ENCODE measurements at regions not wholly inside any gene's neighbourhood (a gene's known extent, or its start where the extent isn't known, plus 50 kb on each side); places are given as distances from the start of the nearest gene placed in this dataset.

- no peak for DNase-seq
These were observed 833.3 kb downstream of the CDH9 start for GRCh38 chr5:26205121-26205520.

- no peak for DNase-seq
These were observed 844.8 kb downstream of the CDH9 start for GRCh38 chr5:26193626-26194025.

GRCh38 chr5:26192486-26192885 lies 845.9 kb downstream of the CDH9 start:
- DNase-seq: no peak

- DNase-seq: no peak
These were observed 856.8 kb downstream of the CDH9 start for GRCh38 chr5:26181582-26181981.

- no peak for DNase-seq
These were observed 889.7 kb downstream of the CDH9 start for GRCh38 chr5:26148569-26149107.

GRCh38 chr5:26143259-26143658 lies 895.1 kb downstream of the CDH9 start:
- no peak for DNase-seq

GRCh38 chr5:26121338-26121737 lies 917.0 kb downstream of the CDH9 start:
- DNase-seq: peak; percentile 14

- no peak for DNase-seq
These were observed 934.2 kb downstream of the CDH9 start for GRCh38 chr5:26104175-26104574.

- no peak for DNase-seq
These were observed 978.2 kb downstream of the CDH9 start for GRCh38 chr5:26060212-26060611.

GRCh38 chr5:26054594-26054993 lies 983.8 kb downstream of the CDH9 start:
- DNase-seq: no peak

GRCh38 chr5:26034813-26035212 lies 1003.6 kb downstream of the CDH9 start:
- no peak for DNase-seq

- DNase-seq: no peak
These were observed 1006.9 kb downstream of the CDH9 start for GRCh38 chr5:26031481-26031880.

- no peak for DNase-seq
These were observed 1012.3 kb downstream of the CDH9 start for GRCh38 chr5:26026044-26026443.

GRCh38 chr5:26024774-26025173 lies 1013.6 kb downstream of the CDH9 start:
- no peak for DNase-seq

- peak; percentile 14 for DNase-seq
These were observed 1015.0 kb downstream of the CDH9 start for GRCh38 chr5:26023361-26023760.

- no peak for DNase-seq
These were observed 1024.2 kb downstream of the CDH9 start for GRCh38 chr5:26014206-26014605.

- DNase-seq: no peak
These were observed 1026.3 kb downstream of the CDH9 start for GRCh38 chr5:26012078-26012477.

- peak; percentile 7 for DNase-seq
These were observed 1028.6 kb downstream of the CDH9 start for GRCh38 chr5:26009742-26010141.

- DNase-seq: no peak
These were observed 1034.4 kb downstream of the CDH9 start for GRCh38 chr5:26003966-26004365.

- DNase-seq: no peak
These were observed 1043.2 kb downstream of the CDH9 start for GRCh38 chr5:25995209-25995608.

- no peak for DNase-seq
These were observed 1044.7 kb downstream of the CDH9 start for GRCh38 chr5:25993701-25994100.

- no peak for DNase-seq
These were observed 1046.7 kb downstream of the CDH9 start for GRCh38 chr5:25991639-25992038.

- no peak for DNase-seq
These were observed 1047.6 kb downstream of the CDH9 start for GRCh38 chr5:25990771-25991170.

GRCh38 chr5:25979086-25979485 lies 1059.3 kb downstream of the CDH9 start:
- DNase-seq: no peak

- no peak for DNase-seq
These were observed 1062.5 kb downstream of the CDH9 start for GRCh38 chr5:25975885-25976284.

Data from tongue (tissue), 1 donor.